DMS114 treated with DMSO at 0.1 percent for 48 hours (cell line): ENCODE measurements at regions not wholly inside any gene's neighbourhood (a gene's known extent, or its start where the extent isn't known, plus 50 kb on each side); places are given as distances from the start of the nearest gene placed in this dataset.
"Not testable (repeated sequence)": the region's sequence is repeated elsewhere in the genome, so short reads cannot be mapped to it uniquely, and the experiment has no call there.

ENCODE experiments used
- DNase-seq: peaks from one replicate; lab custom pipeline; 2025; ENCODE audit not compliant: unreplicated experiment; lab: John Stamatoyannopoulos, UW

DNA sequence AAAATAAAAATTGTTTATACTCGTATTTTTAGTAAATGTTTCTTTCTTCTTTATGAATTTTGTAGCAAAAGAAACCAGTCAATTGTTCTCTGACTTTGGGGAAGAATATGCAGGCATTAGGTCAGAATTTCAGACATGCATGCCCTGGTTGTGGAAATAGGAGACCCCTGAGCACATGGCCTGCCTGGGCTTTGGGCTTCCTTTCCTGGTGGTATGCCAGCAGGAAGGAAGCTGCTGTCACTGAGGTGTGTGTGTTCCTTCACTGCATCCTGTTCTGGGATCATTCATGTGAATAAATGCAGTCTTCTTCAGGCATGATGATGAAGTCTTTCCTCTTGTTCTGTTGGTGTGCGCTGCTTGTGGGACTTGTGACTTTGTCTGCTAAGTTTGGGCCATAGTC is 920.2 kb upstream of the VRK2 start:
- no peak for DNase-seq

DNA sequence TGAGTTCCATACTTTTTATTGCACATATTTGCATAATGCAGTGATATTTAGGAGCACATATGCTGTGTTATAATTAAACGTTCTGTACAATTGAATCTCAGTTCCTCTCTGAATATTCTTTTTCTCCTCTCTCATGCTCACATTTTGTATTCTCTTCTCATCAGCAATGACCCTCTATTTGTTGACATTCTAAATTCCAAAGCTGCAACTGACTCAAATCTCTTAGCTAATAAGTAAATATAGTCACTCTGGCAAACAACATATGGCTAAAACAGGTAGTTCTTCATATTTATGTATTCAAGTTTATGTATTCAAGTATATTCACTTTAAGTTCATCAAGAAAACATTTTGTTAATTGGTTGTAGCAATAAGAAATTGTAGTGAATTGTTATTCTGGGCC is 907.4 kb upstream of the VRK2 start:
- no peak for DNase-seq

DNA sequence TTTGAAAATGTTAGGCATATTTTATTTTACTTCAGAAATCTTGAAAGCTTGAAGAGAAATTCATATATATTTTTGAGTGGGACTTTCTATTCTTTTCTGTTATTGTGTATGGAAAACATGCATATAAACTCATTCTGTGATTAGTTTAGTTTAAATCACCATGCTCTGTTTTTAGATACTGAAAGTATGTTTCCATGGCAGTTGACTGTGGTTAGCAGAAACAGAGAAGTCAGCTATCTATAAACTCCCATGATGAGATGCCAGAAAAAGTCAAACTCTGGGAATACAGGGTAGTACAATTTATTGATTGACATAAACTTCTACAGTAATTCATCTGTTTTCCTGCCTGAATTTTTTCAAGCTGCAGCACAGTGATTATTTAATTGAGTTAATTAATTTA is 905.3 kb upstream of the VRK2 start:
- no peak for DNase-seq

DNA sequence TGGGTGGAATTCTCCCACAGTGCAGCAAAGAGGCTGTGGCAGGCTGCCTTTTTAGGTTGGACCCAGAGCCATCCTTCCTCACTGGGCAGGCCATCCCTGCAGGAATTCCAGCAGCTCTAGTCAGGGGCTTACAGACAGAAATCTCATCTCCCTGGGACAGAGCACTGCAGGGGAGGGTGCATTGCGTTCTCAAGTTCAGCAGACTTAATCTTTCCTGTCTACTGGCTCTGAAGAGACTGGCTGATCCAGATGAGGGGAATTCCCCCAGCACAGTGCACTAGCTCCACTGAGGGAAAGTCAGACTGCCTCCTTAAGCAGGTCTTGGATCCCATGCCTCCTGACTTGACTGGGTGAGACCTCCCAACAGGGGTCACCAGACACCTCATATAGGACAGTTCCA is 899.7 kb upstream of the VRK2 start:
- DNase-seq: no peak

DNA sequence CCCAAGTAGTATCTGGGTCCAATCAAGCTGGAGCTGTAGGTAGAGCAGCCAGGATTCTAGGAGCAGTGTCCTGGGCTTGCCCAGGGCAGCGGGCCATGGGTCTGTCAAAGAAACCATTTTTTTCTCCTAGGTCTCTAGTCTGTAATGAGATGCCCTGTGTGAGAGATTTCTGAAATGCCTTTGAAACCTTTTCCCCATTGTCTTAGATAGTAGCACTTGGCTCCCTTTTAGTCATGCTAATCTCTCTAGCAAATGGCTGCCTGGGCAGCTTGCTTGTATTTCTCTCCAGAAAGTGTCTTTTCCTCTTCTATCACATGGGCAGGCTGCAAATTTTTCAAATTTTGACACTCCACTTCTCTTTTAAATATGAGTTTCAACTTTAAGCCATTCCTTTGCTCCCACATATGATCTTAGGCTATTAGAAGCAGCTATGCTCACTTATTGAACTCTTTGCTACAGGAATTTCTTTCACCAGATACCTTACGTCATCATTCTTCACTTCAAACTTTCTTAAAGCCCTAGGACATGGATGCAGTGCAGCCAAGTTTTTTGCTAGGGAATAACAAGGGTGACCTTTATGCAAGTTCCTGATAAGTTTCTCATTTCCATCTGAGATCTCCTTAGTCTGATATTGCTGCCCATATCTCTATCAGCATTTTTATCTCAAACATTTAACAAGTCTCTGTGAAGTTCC is 890.2 kb upstream of the VRK2 start:
- no peak for DNase-seq

DNA sequence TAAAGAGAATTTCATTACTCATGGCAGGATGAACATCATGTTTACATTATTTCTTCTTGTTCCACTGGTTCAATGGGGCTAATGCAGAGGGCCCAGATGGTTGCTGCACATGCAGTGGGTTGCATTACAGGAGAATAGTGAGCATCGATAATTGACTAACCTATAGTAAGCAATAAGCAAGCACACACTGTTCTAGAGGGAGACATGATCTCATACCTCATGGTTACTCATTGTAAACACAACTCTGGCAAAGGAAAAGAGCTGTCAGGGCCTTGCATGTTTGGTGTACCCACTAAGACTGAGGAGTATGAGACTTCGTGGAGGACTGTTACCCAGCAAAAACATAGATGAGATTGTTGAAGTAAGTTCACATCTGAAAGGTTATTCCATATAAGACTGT is 885.6 kb upstream of the VRK2 start:
- DNase-seq: no peak

DNA sequence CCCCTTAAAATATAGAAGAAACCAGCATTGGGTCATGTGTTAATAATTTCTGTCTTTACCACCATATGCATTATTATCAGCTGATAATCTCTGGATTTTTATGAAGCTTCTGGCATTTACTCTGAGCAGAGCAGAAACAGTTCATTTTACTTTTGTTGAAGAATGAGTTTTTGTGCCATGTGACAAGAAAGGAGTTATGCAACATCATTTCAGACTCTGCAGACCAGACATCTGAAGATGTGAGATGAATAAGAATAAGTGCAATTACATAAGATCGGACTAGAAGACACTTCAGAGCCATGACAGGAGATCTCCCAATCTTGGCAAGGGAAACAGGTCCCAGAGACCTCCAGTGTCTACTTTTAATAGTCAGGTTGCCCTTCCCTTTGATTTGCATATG is 869.4 kb upstream of the VRK2 start:
- DNase-seq: no peak

DNA sequence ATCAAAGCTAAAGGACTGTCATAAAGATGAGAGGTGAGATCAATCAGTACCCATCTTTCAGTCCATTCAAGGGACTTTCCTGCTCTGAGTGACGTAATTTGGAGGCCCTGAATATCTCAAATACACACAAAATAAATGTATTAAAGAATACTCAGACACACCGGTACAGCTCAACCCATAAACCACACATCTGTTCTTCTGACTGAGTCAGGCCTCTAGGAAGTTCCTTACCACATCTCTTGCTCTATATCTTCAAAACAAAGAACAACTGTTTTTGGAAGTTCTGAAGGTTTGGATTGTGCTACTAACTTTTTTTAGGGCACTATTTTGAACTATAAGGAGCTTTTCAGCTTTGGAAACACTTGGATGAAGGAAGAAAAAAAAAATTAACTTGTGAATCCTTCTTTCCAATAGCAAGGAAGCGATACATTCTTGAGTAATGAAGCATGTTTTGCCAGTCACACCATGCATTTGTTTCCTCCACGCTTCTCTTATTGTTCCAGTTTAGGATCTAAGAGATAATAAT is 866.5 kb upstream of the VRK2 start:
- no peak for DNase-seq

DNA sequence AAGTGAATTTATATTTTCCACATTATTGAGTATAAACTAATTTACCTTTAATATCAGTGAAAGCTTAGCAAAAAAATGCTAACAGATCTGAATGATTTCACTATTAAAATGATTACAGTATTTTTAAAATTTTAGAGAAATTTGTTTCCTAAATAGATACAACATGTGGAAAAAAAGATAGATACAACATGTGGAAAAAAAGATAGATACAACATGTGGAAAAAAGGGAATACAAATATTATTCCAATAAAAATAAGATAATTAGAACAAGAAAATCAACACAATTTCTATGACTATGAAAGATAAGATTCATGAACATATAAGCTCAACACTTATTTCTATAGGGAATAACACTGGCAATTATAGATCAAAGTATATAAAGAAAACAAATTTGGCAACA is 865.9 kb upstream of the VRK2 start:
- no peak for DNase-seq

DNA sequence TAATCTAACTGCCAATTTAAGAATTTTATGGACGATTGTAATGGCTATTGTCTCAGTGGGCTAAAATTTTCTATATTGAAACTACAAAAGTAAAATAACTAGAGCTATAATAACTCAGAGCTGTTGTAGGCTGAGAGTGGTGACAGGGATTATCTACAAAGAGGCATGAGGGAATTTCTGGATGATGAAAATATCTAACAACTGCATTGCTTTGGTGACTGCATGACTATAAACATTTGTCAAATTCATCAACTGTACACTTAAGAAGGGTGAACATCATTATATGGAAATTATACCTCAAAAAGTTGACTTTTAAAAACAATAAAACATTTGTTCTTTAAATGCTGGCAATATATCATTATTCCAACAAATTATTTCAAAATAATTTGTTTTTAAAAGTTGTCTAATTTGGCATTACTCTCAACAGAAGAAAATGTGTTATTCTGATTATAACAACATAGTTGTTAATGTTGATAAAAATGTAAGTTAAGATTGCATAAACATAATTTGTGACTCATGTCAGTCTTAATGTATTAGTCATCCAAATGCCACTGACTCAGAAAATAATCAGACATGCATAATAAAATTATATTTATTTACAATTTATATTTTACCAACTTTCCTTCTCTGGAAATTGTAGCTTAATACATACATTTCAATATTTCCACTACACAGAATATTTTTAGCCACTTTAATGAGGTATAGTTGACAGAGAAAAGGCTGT is 865.1 kb upstream of the VRK2 start:
- DNase-seq: no peak

DNA sequence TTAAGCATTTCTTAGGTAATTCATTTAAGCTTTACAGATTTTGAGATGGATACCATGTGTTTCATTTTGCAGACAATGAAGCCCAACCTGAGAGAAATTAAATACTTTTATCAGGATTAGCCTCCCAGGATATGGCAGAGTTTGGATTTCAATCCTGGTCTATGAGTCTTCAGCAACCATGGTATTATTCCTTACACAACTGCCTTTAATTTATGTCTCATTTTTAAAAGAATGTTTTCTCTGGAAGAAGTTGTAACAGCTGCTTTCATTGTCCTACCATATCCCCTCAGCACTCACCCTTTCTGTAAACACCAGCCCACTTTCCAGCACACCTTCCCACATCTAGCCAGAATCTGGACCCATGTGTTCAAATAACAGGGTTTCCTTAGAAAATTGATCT is 863.7 kb upstream of the VRK2 start:
- no peak for DNase-seq

DNA sequence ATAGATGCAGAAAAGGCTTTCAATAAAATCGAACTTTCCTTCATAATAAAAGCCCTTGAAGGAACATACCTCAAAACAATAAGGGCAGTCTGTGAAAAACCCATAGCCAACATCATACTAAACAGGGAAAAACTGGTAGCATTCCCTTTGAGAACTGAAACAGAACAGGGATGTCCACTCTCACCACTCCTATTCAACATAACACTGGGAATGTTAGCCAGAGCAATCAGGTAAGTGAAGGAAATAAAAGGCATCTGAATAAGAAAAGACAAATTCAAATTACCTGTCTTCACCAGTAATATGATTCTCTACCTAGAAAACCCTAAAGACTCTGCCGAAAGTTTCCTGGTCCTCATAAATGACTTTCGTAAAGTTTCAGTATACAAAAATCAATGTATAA is 861.0 kb upstream of the VRK2 start:
- no peak for DNase-seq

DNA sequence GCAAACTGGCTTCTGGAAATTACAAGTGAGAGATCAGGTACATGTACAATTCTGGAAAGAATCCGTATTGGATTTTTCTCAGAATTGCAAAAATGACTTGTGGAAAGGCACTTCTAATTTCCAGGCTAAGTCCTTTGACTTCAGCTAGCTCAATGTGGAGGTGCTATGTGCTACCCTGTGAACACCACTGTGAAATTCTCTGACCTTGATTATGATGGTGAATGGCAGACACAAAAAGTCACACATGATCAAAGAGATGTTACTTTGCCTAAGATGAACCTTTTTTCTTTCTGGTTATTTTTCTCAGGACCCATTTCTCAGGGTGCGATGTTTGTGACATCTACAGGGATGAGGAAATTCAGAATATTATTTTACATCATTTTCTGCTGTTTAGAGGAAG is 856.6 kb upstream of the VRK2 start:
- DNase-seq: no peak

DNA sequence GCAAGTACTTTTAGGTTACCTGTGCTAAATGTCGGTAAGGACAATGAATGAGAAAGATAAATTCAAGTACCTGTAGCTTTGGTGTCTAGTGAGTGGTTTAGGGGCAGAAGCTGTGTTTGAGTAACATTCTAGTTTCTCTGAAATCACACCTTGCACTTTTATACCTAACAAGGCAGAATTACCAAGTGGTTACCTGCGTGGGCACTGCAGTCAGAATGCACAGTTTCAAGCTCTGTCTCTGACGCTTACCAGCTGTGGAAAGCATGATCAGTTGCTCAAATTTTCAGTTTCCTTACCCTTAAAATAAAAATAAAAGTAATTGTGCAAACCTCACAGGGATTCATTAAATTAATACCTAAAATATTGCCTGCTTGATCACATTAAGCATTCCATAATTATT is 846.9 kb upstream of the VRK2 start:
- no peak for DNase-seq

DNA sequence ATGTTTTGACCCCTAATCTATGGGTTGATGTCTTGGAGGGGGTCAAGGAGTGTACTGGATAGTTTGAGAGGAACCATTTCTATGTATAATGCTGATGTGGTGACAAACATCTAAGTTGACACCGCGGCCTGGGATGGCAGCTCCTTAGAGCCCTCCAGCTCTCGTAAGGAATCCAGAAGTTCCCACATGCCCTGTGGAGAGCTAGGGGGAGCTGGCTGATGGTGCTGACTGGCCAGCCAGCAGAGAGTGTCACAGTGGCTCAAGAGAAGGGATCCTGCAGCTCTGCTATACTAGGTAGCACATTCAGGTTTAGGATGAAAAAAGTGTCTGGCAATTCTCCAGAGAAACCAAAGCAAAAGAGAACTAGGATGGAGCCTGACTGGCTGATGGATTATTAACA is 842.2 kb upstream of the VRK2 start:
- no peak for DNase-seq

DNA sequence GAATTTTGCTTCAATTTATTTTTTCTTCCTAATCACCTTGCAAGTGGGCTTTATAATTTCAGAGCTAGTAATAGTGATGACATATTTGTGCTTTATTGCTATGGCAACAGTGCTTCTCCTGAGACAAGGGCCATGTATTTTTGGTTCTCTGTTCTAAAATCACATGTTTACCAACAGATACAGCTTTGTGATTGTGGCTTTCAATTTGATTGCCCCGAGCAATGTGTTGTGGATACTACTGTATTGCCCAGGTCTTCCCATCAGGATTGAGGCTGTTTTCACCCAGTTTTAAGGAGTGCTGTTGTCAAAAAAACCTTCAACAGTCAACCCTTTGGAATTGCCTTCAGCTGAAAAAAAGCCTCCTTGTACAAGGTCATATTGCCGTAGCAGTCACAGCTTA is 841.4 kb upstream of the VRK2 start:
- no peak for DNase-seq

DNA sequence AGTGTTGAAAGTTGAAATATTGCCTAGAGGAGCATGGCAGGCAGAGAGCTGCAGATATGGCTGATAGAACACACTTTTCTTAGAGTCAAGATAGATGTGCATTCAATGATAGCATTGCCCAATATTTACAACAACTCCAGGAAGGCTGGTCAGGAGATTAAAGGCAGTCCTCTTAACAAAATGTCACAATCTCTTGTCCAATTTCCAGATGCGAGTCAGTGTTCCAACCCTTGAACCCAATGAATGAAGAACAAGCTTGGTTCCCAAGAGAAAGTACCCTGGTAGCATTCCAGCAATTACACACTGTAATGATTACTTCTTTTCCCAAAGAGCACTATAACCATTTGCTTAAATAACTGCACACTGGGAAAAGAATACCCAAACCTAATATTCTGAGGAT is 839.4 kb upstream of the VRK2 start:
- no peak for DNase-seq

DNA sequence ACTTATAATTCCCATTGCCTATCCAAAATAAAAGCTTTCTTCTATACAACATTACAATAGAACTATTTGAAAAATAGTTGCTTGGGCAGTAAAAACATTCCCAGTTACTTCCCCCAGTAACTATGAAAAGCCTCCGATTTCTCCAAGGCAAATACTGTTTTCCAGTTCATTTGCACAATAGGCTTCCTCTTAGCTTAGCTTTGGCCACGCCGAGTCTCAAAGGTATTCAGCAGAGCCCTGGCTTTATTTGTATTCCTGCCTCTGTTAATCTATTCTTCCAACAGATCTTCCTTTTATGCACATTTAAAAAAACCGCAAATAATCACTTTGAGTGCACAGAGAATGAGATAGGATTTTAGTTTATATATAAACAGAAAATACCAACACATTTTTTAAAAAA is 836.8 kb upstream of the VRK2 start:
- no peak for DNase-seq

DNA sequence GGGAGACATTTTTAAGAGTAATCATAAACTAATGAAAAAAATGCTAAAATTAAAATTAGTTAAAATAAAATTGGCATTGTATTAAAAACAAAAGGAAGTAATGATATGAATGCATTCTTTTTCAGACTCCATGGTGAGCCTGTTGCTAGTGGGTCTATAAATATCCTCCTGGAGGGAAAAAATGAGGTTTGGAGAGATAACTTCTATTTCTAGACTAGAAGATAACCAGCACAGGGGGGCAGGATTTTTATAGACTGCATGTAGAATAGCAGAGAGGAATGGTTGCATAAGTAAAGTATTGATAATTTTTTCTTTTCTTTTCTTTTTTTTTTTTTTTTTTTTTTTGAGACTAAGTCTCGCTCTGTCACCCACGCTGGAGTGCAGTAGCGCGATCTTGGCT is 835.8 kb upstream of the VRK2 start:
- DNase-seq: no peak

DNA sequence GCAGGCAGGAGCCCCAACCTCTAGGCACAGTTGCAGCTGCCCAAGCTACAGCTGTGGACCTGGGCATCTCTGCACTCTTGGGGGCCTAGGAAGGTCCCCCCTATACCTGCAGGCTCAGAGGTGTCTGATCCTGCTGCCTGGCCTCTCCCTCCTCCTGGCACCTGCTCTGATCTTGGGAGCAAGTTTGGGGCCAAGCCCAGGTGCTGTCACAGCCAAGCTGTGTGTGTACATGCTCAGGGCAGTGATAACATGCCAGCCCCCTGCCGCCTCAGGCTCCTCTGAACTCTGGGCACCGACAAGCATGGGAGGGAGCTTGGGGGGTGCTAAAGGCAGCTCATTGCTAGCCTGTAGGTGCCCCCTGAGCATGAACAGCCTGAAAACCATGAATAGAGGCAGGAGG is 829.6 kb upstream of the VRK2 start:
- no peak for DNase-seq

DNA sequence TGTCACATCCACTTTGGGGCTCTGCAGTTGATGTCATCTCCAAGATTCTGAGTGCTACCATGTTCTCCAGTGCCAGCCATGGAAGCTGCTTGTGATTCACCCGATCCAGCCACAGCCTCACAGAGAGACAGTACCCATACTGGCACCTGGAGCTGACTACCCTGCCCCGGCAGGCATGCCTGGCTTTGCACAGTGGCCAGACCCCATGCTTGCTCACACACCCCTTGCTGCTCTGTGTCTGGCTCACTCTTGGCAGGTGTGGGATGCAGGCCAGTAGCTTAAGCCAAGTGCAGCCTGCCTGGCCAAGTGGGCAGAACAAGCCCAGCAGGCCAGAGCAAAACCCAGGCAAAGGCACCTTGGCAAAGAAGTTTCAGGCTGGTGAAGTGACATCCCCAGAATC is 828.4 kb upstream of the VRK2 start:
- DNase-seq: no peak

DNA sequence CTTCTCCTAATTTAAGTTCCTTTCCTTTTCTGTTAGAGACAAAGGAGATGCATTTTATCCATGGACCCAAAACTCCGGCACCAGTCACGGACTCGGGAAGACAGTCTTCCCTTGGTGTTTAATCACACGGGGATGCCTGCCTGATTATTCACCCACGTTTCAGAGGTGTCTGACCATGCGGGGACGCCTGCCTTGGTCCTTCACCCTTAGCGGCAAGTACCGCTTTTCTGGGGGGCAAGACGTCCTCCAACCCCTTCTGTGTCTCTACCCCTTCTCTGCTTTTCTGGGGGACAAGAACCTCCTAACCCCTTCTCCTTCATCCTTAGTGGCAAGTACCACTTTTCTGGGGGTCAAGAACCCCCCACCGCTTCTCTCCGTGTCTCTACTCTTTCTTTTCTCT is 816.9 kb upstream of the VRK2 start:
- DNase-seq: not testable (repeated sequence)

DNA sequence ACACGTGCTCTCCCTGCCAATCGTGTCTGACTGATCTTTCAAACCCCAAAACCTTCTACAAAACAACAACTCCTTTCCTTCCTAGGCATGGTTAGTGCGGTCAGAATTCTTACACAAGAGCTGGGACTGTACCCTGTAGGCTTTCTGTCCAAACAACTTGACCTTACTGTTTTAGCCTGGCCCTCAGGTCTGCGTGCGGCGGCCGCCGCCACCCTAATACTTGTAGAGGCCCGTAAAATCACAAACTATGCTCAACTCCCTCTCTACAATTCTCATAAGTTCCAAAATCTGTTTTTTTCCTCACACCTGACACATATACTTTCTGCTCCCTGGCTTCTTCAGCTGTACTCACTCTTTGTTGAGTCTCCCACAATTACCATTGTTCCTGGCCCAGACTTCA is 814.3 kb upstream of the VRK2 start:
- DNase-seq: not testable (repeated sequence)
